Medulla oblongata (tissue), 1 donor: ENCODE measurements at regions not wholly inside any gene's neighbourhood (a gene's known extent, or its start where the extent isn't known, plus 50 kb on each side); places are given as distances from the start of the nearest gene placed in this dataset.

Experiments used
- DNase-seq: peaks from one replicate; pipeline ENCODE4 v3.0.0-alpha.2; 2015; ENCODE audit errors: extremely low spot score

DNA sequence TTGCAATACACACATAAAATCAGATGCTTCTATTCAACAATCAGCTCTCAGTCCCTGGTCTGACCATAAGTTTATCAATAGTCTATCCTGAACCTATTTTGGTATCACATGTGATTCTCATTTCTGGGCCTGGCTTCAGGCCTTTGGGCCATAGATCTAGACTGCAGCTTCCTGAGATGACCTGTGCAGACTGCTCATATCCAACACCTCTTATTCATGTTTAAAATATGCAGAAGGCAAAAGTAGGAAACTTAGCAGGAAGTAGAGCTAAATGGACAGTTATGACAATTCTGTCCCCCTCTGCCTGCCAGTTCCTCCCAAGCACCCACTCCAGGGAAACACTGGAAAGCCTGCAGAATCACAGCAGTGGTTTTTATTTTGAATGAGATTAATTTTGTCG is 53.3 kb downstream of the C7orf25 start:
- DNase-seq = no peak

DNA sequence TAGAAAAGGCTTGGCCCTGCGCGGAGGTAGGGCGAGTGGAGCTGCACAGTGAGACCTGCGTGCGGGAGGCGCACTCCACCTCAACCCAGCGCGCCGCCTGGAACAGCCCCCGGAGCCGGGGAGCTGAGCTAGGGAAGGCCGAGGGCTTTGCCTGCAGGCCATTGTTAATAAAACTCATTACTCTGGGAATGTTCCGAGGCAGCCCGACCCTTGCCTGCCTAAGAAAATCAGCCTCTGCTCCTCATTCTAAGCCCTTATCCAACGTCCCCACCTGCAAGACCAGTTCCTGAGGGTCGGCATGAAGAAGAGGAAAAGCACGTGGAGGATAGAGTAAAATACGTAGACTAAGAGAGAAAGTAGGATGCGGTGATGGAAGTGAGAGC is 55.3 kb downstream of the C7orf25 start:
- no peak for DNase-seq

- no peak for DNase-seq
Measured at GRCh38 chr7:42854571-42855118, 57.2 kb downstream of the C7orf25 start.

DNA sequence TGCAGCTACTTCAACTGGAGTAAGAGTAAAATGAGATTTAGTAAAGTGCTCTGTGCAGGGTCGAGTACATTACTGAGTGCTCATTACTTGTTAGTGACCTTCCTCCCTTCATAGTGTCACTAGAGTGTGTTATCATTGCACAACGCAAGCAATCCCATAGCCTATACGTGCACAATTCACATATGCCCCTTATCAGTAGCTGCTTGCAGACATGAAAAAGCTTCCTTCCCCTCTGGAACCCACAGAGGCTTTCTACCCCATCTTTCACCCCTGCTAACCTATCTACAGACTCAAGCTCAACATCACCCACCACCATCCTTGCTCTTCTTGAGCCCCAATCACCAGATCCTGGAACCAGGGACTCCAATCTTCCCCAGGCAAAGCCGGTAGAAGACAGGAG is 59.3 kb downstream of the C7orf25 start:
- DNase-seq = no peak

GRCh38 chr7:42843205-42843800 is 68.6 kb downstream of the C7orf25 start:
- peak; percentile 69 for DNase-seq

DNA sequence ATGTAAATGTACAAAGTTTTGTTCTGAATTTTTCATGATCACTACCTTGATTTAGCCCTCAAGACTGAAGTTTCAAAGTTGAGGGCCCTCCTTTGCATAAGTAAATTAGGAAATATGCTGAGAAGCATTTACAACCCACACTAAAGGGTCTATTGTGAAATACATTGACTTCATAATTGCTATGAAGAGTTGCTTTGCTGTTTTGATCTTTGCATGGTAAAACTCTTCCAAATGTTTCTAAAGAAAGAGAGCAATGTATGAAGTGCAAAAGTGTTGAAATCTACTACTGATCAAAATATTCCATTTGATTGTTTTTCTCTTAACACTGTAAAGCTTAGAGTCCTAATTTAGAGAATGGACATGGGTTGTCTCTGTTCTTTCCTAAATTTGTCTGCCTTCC is 77.2 kb downstream of the C7orf25 start:
- no peak for DNase-seq

- DNase-seq = no peak
Measured at GRCh38 chr7:42833411-42833810, 78.5 kb downstream of the C7orf25 start.

DNA sequence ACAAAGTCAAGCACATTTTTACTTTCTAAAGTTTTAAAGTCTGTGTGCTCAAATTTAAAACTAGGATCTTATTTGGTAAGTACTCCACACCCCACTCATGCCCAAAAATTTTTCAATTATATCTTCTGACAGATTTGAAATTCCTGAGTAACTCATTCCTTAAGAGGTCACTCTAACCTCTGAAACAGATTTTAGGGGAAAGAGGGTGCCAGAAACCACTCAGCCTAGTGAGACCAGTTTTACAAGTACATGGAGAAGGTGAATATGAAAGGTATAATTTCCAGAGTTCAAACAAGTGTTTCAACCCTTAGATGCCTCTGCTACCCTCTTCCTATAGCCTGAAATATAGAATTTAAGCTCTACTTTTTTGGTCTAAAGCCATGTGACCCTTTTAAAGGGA is 79.2 kb downstream of the C7orf25 start:
- no peak for DNase-seq

DNA sequence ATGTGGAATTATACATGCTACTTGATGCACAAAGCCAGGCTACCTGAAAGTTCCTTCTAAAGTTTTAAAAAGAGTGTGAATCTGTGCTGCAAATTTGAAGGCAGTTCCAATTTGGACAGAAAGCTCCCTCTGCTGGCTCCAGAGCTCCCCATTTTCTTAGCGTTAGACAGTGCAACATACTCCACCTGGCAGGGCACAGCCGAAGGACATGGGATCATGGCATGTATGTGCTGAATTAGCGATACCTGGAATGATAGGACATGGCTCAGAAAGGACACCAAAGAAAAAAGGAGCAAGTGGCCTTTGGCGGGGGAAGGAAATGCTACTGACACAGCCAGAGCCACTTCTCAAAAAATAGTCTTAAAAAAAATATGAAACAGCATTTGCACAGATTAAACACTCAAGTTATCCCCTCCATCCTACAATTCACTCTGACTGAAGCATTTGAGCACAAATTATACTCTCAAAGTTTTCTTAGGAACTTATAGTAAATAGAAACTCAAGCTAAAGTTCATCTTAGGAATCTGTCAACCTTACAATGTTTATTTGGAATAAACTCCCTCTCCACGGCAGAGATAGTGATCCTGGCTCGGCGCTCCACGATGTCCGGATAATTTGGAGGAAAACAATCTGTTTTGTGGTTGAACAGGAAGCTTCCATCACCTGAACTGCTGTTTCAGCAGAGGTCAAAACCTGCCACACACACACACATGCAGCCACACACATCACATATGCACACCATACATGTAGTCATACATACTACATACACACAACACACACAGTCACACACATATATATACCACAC is 80.0 kb downstream of the C7orf25 start:
- peak; percentile 73 for DNase-seq

DNA sequence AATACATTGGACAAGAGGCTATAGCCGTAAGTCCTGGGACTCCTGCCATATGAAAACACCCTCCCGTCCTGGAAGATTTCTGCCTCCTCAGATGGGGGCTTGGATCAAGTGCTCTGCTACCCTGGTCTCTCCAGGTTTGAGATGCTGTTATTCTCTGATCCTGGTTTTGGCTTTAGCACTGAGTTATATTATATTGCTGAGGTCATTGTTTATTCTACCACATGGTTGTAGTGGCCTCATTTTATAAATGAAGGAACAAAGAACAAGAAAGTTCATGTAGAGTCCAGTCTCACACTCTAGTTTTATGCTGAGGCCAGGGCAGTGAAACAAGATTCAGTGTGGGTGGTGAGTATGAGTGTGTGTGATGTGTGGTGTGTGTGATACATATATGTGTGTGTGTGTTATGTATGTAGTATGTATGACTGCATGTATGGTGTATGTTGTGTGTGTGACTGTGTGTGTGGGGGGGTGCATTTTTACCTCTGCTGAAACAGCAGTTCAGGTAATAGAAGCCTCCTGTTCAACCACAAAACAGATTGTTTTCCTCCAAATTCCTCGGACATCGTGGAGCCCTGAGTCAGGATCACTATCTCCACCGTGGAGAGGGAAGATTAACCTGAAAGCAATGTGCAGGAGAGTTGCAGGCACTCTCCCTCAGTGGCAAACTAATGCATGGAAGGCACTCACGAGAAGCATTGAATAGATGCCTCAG is 80.7 kb downstream of the C7orf25 start:
- DNase-seq = no peak

- DNase-seq = no peak
Measured at GRCh38 chr7:42812779-42813178, 99.1 kb downstream of the C7orf25 start.

DNA sequence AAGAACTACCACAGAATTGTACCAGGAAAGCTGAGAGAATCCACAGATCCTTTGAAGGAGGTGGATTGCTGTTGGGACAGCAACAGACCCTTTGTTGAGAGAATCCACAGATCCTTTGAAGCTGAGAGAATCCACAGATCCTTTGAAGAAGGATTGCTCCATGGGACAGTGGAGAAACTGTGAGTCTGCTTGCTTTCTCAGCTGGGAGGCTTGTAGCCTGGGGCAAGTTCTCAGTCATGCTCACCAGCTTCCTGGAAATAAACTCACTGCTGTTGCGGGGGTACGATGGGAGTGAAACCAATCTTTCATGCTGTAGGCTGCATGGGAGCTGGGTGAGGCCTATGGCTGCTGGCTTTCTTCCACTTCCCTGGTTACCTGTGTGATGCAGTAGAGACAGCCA is 106.3 kb downstream of the C7orf25 start:
- no peak for DNase-seq

- DNase-seq = no peak
Measured at GRCh38 chr7:42794673-42795072, 117.2 kb downstream of the C7orf25 start.

DNA sequence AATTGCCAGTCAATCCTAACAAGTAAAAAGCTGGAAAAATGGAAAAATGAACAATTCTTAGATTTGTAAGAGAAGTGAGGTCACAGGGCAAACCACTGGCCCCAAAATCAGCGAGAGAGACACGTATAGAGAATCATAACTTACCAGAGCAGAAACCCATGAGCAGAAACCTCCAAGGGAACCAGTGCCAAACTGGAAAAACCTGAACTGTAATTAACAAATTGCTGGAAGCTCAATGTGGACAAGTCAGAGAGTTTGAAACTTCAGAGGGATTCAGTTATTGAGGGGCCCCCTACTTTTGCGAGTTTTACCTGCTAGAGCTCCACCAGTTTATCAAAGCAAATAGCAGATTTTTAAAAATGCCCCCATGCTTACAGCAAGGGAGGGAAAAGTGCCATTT is 119.0 kb downstream of the C7orf25 start:
- no peak for DNase-seq

GRCh38 chr7:42790196-42790595 is 121.7 kb downstream of the C7orf25 start:
- no peak for DNase-seq

DNA sequence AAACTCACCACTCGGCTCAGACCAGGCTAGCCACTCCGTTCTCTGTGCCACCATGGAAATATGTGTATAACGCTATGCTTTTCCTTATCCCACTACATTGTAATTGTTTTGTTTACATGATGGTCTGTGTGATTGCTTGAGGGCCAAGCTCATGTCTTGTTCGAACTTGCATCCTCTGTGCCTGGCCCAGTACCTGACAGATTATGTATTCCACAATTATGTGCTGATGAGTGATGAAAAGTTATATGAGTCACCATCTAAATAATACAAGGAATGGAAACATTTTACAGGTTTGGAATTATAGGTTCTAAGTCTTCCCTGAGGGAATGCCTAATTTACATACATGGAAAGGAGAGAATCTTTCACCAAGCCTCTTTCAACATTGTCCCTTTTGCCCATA is 137.4 kb downstream of the C7orf25 start:
- no peak for DNase-seq

GRCh38 chr7:42770114-42770513 is 141.8 kb downstream of the C7orf25 start:
- no peak for DNase-seq

DNA sequence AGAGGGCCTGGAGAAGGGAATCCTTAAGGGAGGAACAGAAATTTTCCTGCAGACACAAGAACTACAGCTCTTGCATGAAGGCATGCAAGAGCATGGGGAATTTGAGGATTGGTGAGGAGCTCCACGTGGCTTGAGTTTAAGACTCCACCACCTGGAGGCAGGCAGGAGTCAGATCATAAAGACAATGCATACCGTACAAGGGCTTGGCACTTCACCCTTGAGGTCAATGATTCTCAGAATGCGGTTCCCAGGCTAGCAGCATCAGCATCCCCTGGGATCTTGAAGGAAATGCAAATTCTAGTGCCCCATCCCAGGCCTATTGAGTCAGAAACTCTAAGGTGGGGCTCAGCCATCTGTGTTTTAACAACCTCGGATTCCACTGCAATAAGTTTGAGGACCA is 143.8 kb downstream of the C7orf25 start:
- no peak for DNase-seq

GRCh38 chr7:42766782-42767423 is 145.0 kb downstream of the C7orf25 start:
- DNase-seq = no peak

GRCh38 chr7:42765931-42766330 is 145.9 kb downstream of the C7orf25 start:
- no peak for DNase-seq

GRCh38 chr7:42763137-42763551 is 148.7 kb downstream of the C7orf25 start:
- DNase-seq = no peak

- no peak for DNase-seq
Measured at GRCh38 chr7:42761486-42761885, 150.4 kb downstream of the C7orf25 start.
